22Rv1 (cell line): ENCODE measurements at regions not wholly inside any gene's neighbourhood (a gene's known extent, or its start where the extent isn't known, plus 50 kb on each side); places are given as distances from the start of the nearest gene placed in this dataset.

Source experiments
- H3K27ac ChIP-seq: fragments of 450-650 bp; 2 replicates; pipeline ENCODE4 v1.5.1; 2017
- CTCF ChIP-seq: fragments of 450-650 bp; IDR thresholded peaks from 2 replicates; pipeline ENCODE4 v1.5.1; 2017; ENCODE audit warnings: mild to moderate bottlenecking
- ZFX ChIP-seq: fragments of 450-650 bp; IDR thresholded peaks from 2 replicates; pipeline ENCODE4 v1.6.1; 2017; ENCODE audit warnings: antibody characterized with exemption, borderline replicate concordance

GRCh38 chr5:67681703-67682102 lies 485.1 kb upstream of the CD180 start:
- TF ChIP-seq CTCF (no peak), ZFX (no peak)

GRCh38 chr5:67680099-67680498 lies 483.5 kb upstream of the CD180 start:
- TF ChIP-seq ZFX (no peak), CTCF (no peak)
- no peak overlapping the region for H3K27ac ChIP-seq

More at GRCh38 chr5:67681703-67682102, 485.1 kb upstream of the CD180 start:
- H3K27ac ChIP-seq, result no peak overlapping the region

- TF ChIP-seq ZFX, result no peak
- no peak for TF ChIP-seq CTCF
- no peak overlapping the region for H3K27ac ChIP-seq
Observed at GRCh38 chr5:67679184-67679841, 482.7 kb upstream of the CD180 start.

GRCh38 chr5:67678594-67678993 lies 482.0 kb upstream of the CD180 start:
- TF ChIP-seq ZFX (no peak), CTCF (no peak)
- no peak overlapping the region for H3K27ac ChIP-seq

GRCh38 chr5:67677422-67677970 lies 480.9 kb upstream of the CD180 start:
- no peak for TF ChIP-seq CTCF
- H3K27ac ChIP-seq, result no peak overlapping the region

- TF ChIP-seq ZFX, result no peak
- no peak for TF ChIP-seq CTCF
- H3K27ac ChIP-seq, result no peak overlapping the region
Observed at GRCh38 chr5:67676863-67677262, 480.3 kb upstream of the CD180 start.

GRCh38 chr5:67674159-67674655 lies 477.6 kb upstream of the CD180 start:
- TF ChIP-seq ZFX, result no peak
- no peak for TF ChIP-seq CTCF
- no peak overlapping the region for H3K27ac ChIP-seq
